ENCODE measurements at regions not wholly inside any gene's neighbourhood (a gene's known extent, or its start where the extent isn't known, plus 50 kb on each side); places are given as distances from the start of the nearest gene placed in this dataset.

DNA sequence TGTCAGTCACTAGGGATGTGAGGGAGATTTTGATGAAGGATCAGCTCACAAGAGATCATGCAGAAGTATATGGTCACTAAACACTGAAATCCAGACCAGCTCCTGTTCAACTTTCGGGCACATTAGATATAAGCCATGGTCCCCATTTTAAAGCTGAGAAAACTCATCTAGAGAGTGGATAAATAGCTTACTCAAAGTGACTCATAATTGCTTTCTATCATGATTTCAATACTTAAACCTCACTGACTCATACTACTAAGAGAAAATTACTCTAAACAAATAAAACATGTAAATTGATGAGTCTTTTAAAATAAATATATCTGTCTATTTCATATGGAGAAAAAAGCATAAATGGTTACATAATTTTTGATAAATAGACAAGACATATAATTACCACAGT is 567.7 kb downstream of the TLR4 start:
- Mint-ChIP-seq H3K36me3 (ENCODE audit: insufficient read depth in 1 of 3, low read depth in 3 of 3) (no peaks in the 10 kb centered on the region), H3K27me3 (ENCODE audit: low read depth) (no peaks in the 10 kb centered on the region), H3K4me1 (peaks cover 3 to 4% of the 10 kb centered on the region in 2 experiments), H3K4me3 (no peak overlapping the region), H3K27ac (no peak overlapping the region), H3K9me3 (no peaks in the 10 kb centered on the region)
- no peak overlapping the region for H3K56ac ChIP-seq (ENCODE audit: insufficient read length, low read depth, low read length)
- H3K79me1 ChIP-seq (ENCODE audit: insufficient read depth, low read depth, low read length, poor library complexity, severe bottlenecking) = no peaks in the 10 kb centered on the region
- no peak overlapping the region for H3K4me2 ChIP-seq (ENCODE audit: insufficient read depth, insufficient read length, low read length)
- H4K20me1 ChIP-seq (ENCODE audit: control insufficient read depth, insufficient read depth, insufficient read length) = no peaks in the 10 kb centered on the region
- H3T11ph ChIP-seq (ENCODE audit: low read length) = no peak overlapping the region
- no peak overlapping the region for H2BK15ac ChIP-seq (ENCODE audit: low read depth, low read length)
- H3K27ac ChIP-seq (ENCODE audit: insufficient read length, low read depth, low read length) = no peak overlapping the region
- no peak overlapping the region for H3K23ac ChIP-seq (ENCODE audit: insufficient read length, low read depth, low read length)
- no peaks in the 10 kb centered on the region for H3K79me2 ChIP-seq (ENCODE audit: insufficient read depth, low read length)
- no peaks in the 10 kb centered on the region for H3K4me1 ChIP-seq (ENCODE audit: insufficient read depth, low read length)
- H2AFZ ChIP-seq (ENCODE audit: low read length) = no peak overlapping the region
- H3K27me3 ChIP-seq (ENCODE audit: insufficient read depth, low read length) = no peaks in the 10 kb centered on the region
- H2BK20ac ChIP-seq (ENCODE audit: low read depth, low read length, poor library complexity, severe bottlenecking) = no peak overlapping the region
- H4K8ac ChIP-seq (replicated peaks; ENCODE audit: insufficient read length, low read depth, low read length) = no peak overlapping the region
- no peak overlapping the region for H3K9ac ChIP-seq (ENCODE audit: extremely low read depth, insufficient read length, low read length)
- H3K9me3 ChIP-seq (ENCODE audit: control insufficient read depth, low read depth, low read length) = no peaks in the 10 kb centered on the region
- no peak overlapping the region for H2BK12ac ChIP-seq (ENCODE audit: insufficient read length, low read depth, low read length)
- no peak overlapping the region for H2AK5ac ChIP-seq (ENCODE audit: insufficient read length, low read length)
- no peak overlapping the region for H3K18ac ChIP-seq (ENCODE audit: insufficient read length, low read depth, low read length)
- no peak overlapping the region for H4K91ac ChIP-seq (ENCODE audit: insufficient read length, low read depth, low read length)
- no peak overlapping the region for H2BK5ac ChIP-seq (ENCODE audit: insufficient read length, low read length)
- H3K23me2 ChIP-seq (ENCODE audit: insufficient read length, low read depth, low read length, poor library complexity, severe bottlenecking) = no peaks in the 10 kb centered on the region
- WGBS (ENCODE audit: extremely low coverage, insufficient read length, low lambda C conversion rate) = no CpG with 5 or more reads among the region's 1 CpG
- no peak for DNase-seq
- H2BK120ac ChIP-seq (ENCODE audit: low read depth, low read length, poor library complexity, severe bottlenecking) = no peak overlapping the region
- H4K5ac ChIP-seq (ENCODE audit: insufficient read length, low read depth, low read length) = no peak overlapping the region
- no peak overlapping the region for H3K14ac ChIP-seq (ENCODE audit: insufficient read depth, low read length)
- TF ChIP-seq, protein P1, sequence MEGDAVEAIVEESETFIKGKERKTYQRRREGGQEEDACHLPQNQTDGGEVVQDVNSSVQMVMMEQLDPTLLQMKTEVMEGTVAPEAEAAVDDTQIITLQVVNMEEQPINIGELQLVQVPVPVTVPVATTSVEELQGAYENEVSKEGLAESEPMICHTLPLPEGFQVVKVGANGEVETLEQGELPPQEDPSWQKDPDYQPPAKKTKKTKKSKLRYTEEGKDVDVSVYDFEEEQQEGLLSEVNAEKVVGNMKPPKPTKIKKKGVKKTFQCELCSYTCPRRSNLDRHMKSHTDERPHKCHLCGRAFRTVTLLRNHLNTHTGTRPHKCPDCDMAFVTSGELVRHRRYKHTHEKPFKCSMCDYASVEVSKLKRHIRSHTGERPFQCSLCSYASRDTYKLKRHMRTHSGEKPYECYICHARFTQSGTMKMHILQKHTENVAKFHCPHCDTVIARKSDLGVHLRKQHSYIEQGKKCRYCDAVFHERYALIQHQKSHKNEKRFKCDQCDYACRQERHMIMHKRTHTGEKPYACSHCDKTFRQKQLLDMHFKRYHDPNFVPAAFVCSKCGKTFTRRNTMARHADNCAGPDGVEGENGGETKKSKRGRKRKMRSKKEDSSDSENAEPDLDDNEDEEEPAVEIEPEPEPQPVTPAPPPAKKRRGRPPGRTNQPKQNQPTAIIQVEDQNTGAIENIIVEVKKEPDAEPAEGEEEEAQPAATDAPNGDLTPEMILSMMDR (conservative IDR thresholded peaks at IDR 0.05) = no peak
- H3K4ac ChIP-seq (ENCODE audit: low read depth, low read length) = no peak overlapping the region

All from H9 (cell line).